ACC112 (cell line): ENCODE measurements at regions not wholly inside any gene's neighbourhood (a gene's known extent, or its start where the extent isn't known, plus 50 kb on each side); places are given as distances from the start of the nearest gene placed in this dataset.

ENCODE experiments used
- H2AFZ ChIP-seq: fragments of 200-600 bp; sonication (generic); one replicate; pipeline ENCODE4 v1.6.0; 2017; ENCODE audit warnings: antibody characterized with exemption, low read length; ENCODE audit not compliant: unreplicated experiment
- H3K27ac ChIP-seq: fragments of 200-600 bp; sonication (generic); 2 replicates; pipeline ENCODE4 v1.5.1; 2014; ENCODE audit warnings: low read depth, mild to moderate bottlenecking, antibody characterized with exemption, low read length, moderate library complexity
- H3K27me3 ChIP-seq: fragments of 200-600 bp; sonication (generic); 2 replicates; pipeline ENCODE4 v1.6.1; 2014; ENCODE audit warnings: mild to moderate bottlenecking, antibody characterized with exemption, low read length, moderate library complexity, mixed read lengths; ENCODE audit not compliant: insufficient read depth
- H3K36me3 ChIP-seq: fragments of 200-600 bp; sonication (generic); 2 replicates; pipeline ENCODE4 v1.6.1; 2016; ENCODE audit warnings: mild to moderate bottlenecking, antibody characterized with exemption, low read length, moderate library complexity, mixed read lengths; ENCODE audit not compliant: insufficient read depth
- H3K4me1 ChIP-seq: fragments of 200-600 bp; sonication (generic); one replicate; pipeline ENCODE4 v1.6.1; 2016; ENCODE audit warnings: low read length, mixed read lengths; ENCODE audit not compliant: insufficient read depth, unreplicated experiment, control insufficient read depth
- H3K4me3 ChIP-seq: fragments of 200-600 bp; sonication (generic); 2 replicates; pipeline ENCODE4 v1.5.1; 2014; ENCODE audit warnings: mild to moderate bottlenecking, low read depth, low read length
- H3K79me2 ChIP-seq: fragments of 200-600 bp; sonication (generic); one replicate; pipeline ENCODE4 v1.6.0; 2016; ENCODE audit warnings: low read length; ENCODE audit not compliant: control insufficient read depth, unreplicated experiment, insufficient read depth

DNA sequence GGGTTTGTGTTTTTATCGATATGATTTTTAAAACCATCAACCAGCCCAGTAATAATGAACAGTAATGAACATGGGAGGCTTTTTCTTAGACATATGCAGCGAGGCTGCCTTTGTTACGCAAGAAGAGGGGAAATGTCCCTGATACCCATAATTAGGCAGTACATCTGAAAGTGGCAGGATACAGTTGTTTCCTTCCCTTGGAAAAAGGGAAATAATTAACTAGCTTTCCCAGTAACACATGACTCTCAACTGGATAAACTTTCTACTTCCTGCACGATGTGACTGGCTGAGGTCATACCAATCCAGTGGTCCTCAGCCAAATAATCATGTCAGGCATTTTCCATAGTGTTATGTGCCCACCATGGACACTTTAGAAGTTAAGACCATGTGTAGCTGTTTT lies 431.6 kb upstream of the C9orf72 start:
- H2AFZ ChIP-seq: no peak overlapping the region

DNA sequence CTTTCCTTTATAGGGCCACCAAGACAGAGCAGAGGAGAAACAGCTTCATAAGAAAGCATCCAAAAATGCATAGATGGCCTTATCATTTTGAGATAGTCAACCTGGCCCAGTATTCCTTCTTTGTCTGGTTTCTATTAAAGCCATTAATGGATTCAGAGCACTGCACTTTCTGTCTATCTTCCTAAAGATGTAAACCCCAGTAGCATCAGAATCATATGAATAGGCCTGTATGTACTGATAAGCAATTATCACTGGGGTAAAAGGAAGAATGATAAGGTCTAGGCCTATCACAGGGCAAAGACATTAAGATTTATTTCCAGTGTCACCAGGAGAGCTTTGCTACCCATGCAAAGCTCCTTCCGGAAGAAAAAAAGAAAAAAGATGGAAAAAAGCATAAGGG lies 432.5 kb upstream of the C9orf72 start:
- H3K4me3 ChIP-seq: no peak overlapping the region
- no peaks in the 10 kb centered on the region for H3K27me3 ChIP-seq
- no peak overlapping the region for H2AFZ ChIP-seq
- no peaks in the 10 kb centered on the region for H3K4me1 ChIP-seq
- H3K27ac ChIP-seq: no peak overlapping the region
- no peaks in the 10 kb centered on the region for H3K36me3 ChIP-seq
- no peaks in the 10 kb centered on the region for H3K79me2 ChIP-seq

More for the DNA sequence above, 431.6 kb upstream of the C9orf72 start:
- no peak overlapping the region for H3K4me3 ChIP-seq
- H3K79me2 ChIP-seq: no peaks in the 10 kb centered on the region
- H3K27ac ChIP-seq: no peak overlapping the region
- H3K4me1 ChIP-seq: no peaks in the 10 kb centered on the region
- no peaks in the 10 kb centered on the region for H3K36me3 ChIP-seq
- H3K27me3 ChIP-seq: no peaks in the 10 kb centered on the region

DNA sequence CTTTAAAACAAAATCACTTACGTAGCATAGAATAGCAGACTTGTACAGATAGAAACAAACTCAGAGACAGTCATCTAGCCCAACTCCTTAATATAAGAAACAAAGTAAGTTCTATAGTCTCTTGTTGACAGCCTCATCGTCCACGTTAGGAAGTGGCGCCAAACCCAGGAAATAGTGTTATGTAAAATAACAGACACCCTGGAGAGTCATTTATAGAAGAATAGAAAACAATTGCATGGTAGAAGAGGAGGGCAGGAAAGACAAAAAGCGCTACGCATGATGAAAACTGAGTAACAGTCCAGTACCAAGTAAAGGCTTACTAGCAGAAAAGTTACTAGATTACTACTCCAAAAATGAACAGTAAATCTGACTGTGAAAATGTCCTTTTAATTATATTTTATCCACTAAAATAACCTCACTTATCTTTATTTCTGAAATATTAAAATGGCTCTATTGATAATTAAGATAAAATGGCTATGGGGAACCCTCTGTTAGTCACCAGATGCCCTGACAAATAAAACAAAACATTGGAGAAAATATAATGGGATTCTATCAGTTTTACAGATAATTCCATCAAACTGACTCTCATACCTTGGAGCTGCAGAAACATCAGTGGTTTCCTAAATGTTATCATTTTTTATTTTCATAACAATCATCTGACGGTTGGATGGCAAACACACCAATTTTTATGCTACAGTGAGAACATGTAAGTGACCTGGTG lies 434.0 kb upstream of the C9orf72 start:
- H3K27me3 ChIP-seq: no peaks in the 10 kb centered on the region
- no peaks in the 10 kb centered on the region for H3K4me1 ChIP-seq
- H3K79me2 ChIP-seq: no peaks in the 10 kb centered on the region
- no peak overlapping the region for H2AFZ ChIP-seq
- H3K4me3 ChIP-seq: no peak overlapping the region
- no peak overlapping the region for H3K27ac ChIP-seq
- H3K36me3 ChIP-seq: no peaks in the 10 kb centered on the region

DNA sequence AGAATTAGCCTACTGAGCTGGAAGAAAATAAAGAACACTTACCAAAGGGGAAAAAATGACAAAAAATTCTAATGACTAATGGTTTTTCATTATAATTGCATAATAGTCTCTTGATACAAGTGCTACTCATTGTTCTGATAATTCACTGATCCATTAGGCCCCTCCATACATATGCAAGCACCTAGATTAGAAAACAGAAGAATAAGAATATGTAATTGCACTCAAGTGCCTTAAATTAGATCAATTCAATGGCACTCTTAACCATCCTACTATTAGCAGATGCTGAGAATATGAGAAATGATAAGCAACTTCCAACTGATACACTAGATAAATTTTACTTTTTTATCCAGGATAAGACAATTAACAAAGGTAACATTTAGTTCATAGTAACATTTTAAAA lies 440.9 kb upstream of the C9orf72 start:
- Histone ChIP-seq H3K27ac (no peak overlapping the region), H2AFZ (no peak overlapping the region), H3K4me1 (no peaks in the 10 kb centered on the region), H3K79me2 (no peaks in the 10 kb centered on the region), H3K36me3 (no peaks in the 10 kb centered on the region), H3K27me3 (no peaks in the 10 kb centered on the region), H3K4me3 (no peak overlapping the region)

DNA sequence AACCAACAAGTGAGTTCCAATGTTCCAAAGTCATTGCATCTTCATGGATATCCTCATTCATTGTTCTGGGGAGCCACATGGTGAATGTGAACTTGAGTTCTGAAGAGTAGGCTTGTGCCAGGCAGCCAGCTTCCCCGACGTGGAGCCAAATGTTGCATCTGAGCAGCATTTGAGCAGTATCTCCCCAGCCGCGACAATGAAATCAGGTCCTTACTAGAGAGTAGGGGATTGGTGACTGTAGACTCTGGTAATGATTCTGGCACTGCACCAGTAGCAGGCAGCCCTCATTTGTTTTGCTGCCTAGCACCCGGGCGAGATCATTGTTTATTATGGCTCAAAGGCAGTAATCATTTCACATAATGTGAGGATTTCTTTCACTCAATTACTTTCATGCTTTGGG lies 451.4 kb upstream of the C9orf72 start:
- Histone ChIP-seq H3K4me3 (no peak overlapping the region), H3K4me1 (no peaks in the 10 kb centered on the region), H3K36me3 (no peaks in the 10 kb centered on the region), H3K27me3 (no peaks in the 10 kb centered on the region), H3K27ac (no peak overlapping the region), H2AFZ (no peak overlapping the region), H3K79me2 (no peaks in the 10 kb centered on the region)

DNA sequence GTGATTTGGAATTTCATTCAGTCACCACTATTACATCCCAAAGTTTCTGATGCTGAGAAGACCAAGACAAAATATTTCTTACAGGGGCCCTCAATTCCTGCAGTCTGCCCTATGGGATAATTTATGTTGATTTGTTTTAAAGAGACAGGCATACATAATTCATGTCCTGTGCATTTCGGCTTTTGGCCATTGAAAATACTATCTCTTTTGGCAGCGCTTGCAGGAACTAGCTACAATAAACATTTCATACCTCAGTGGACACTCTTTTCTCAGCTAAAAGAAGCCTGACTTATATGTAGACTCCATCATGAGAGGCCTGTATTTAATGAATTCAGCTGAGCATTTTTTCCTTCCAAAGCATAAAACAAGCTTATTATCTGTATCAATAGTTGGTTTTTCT lies 451.9 kb upstream of the C9orf72 start:
- no peaks in the 10 kb centered on the region for H3K79me2 ChIP-seq
- H2AFZ ChIP-seq: no peak overlapping the region
- no peak overlapping the region for H3K4me3 ChIP-seq
- H3K27me3 ChIP-seq: no peaks in the 10 kb centered on the region
- no peaks in the 10 kb centered on the region for H3K4me1 ChIP-seq
- no peaks in the 10 kb centered on the region for H3K36me3 ChIP-seq
- H3K27ac ChIP-seq: no peak overlapping the region

DNA sequence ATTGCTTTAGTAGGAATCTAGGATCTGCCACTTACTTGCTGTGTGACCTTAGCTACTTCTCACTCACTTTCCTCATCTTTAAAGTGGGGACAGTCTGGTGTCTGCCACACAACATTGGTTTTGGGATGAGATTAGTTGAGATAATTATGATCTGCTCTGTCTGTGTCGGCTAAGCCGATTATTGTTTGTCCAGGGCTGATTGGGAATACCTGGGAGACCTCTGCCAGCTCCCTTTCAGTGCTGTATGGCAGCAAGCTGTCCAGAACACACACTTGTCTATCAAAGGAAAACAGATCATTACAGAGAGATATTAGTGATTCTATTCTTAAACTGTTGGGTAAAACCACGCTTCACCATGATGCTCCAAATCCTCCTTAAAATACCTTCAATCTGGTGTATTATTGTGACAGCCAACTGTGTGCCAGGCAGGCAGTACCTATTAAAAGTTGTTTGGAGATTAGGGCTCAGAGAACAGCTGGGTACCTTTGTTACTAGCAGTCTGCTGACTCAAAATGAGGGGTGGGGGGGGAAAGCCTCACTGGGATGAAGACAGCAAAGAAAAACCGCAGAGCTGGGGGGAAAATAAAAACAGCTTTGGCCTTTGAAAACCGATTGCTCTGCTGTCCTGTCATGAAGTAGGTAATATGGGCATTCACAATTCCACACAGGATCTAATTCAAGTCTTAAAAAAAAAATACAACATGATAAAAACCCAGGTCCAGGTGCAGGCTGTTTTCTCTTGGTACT lies 458.4 kb upstream of the C9orf72 start:
- Histone ChIP-seq H3K27ac (no peak overlapping the region), H3K4me1 (no peaks in the 10 kb centered on the region), H2AFZ (no peak overlapping the region), H3K27me3 (no peaks in the 10 kb centered on the region), H3K4me3 (no peak overlapping the region), H3K79me2 (no peaks in the 10 kb centered on the region), H3K36me3 (no peaks in the 10 kb centered on the region)

DNA sequence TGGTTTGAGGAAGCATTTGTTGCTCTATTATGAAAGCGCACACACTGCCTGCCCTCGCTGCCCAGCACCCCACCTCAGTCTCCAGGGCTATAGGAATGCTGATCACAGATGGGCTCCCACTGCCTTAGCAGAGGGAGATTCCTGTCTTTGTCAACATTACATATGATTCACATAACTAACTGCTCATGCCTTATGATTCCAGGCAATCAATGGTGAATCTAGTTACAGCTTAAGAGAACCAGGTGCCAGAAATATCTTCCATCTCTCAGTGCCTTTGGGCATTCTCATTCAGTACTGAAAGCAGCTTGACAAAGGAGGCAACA lies 458.9 kb upstream of the C9orf72 start:
- no peak overlapping the region for H2AFZ ChIP-seq

DNA sequence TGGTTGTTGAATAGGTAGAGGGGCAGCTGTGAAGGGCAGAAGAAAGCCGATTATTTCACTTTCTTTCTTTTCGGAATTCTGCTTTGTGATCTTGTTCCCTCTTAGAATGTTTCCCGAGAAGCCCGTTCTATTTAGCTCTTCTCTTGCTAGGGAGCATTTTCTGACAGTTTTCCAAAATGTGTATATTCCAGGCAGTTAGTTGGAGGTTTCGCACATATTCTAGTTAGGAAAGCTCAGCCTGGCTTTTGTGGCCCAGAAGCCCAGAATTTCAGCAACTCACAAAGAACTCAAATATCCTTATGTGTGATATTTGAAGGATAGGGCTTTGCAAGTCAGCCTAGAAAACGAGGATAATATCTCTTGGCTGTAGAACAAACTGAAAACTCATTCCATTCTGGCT lies 461.0 kb upstream of the C9orf72 start:
- no peaks in the 10 kb centered on the region for H3K36me3 ChIP-seq
- no peaks in the 10 kb centered on the region for H3K27me3 ChIP-seq
- no peaks in the 10 kb centered on the region for H3K79me2 ChIP-seq
- H2AFZ ChIP-seq: no peak overlapping the region
- H3K4me3 ChIP-seq: no peak overlapping the region
- no peaks in the 10 kb centered on the region for H3K4me1 ChIP-seq
- no peak overlapping the region for H3K27ac ChIP-seq

More for the DNA sequence above, 458.9 kb upstream of the C9orf72 start:
- Histone ChIP-seq H3K27ac (no peak overlapping the region), H3K4me1 (no peaks in the 10 kb centered on the region), H3K4me3 (no peak overlapping the region), H3K27me3 (no peaks in the 10 kb centered on the region), H3K36me3 (no peaks in the 10 kb centered on the region), H3K79me2 (no peaks in the 10 kb centered on the region)

DNA sequence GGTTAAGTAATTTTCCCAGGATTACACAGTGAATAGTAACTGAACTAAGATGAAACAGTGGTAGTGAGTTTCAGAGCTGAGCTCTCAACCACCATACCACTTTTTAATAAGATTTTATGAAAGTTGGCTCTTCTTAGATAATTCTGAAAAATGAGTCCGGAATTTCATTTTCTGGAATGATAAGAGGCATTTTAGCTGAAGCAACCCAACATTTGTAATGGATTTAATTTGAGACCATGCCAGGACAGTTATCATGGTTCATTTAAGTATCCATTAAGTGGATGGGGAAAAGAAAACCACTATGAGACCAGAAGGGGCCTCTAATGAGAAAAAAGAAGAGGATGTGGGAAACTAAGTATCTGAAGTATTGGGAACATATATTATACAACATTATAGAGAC lies 464.7 kb upstream of the C9orf72 start:
- Histone ChIP-seq H3K4me3 (no peak overlapping the region), H3K4me1 (no peaks in the 10 kb centered on the region), H3K36me3 (no peaks in the 10 kb centered on the region), H2AFZ (no peak overlapping the region), H3K27ac (no peak overlapping the region), H3K27me3 (no peaks in the 10 kb centered on the region), H3K79me2 (no peaks in the 10 kb centered on the region)

DNA sequence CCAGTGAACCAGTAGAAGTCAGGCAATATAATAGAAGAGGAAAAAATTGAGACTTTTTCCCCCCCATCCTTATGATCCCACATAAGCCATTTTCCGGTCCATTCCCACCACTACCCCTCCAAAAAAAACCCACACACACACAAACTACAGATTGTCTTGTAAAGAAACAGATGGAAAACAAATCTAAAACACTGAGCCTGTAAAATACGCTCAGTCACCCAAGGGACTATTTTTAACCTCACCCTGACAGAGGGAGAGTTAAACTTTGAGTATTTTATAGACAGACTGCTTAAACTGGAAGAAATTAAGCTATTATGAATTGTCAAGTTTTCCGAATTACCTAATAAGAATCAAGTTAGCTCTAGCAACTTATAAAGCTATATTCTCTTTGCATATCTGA lies 471.8 kb upstream of the C9orf72 start:
- Histone ChIP-seq H3K27ac (no peak overlapping the region), H2AFZ (no peak overlapping the region), H3K4me1 (no peaks in the 10 kb centered on the region), H3K36me3 (no peaks in the 10 kb centered on the region), H3K27me3 (no peaks in the 10 kb centered on the region), H3K79me2 (no peaks in the 10 kb centered on the region), H3K4me3 (no peak overlapping the region)
